ENCODE measurements at regions not wholly inside any gene's neighbourhood (a gene's known extent, or its start where the extent isn't known, plus 50 kb on each side); places are given as distances from the start of the nearest gene placed in this dataset.
A peak's percentile ranks its signal among the peaks of the same experiment; 100 is the strongest.

DNA sequence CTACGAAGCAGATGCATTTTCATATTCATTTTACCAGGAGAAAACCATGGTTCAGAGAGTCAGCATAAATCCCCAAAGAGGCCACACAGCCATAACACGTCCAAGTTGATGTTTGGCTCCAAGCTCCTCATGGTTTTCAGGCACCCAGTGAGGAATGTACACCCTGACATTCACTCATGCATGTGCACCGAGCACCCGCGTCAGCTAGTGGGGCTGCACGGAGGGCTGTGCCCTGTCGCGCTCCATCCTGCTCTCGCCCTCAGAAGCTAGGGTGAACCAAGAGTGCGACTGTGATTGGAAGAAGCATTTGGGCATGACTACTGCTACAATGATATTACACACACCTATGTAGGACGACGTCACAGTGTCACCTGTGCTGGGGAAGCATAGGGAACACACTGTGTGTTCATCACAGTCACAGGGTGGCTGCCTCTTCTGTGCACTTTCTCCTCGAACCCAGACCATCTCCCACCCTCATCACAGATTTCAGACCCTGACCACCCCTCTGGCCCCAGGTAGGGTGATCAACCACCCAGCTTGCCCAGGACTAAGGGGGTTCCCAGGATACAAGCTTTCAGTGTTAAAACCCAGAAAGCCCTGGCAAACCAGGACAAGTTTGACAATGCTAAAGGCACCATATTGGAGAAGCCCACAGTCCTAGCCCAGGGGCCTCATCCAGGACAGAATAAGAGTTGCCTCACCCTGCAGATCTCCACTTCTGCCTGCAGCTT, 148.6 kb upstream of the ZNF507 start:
- no peak for DNase-seq

DNA sequence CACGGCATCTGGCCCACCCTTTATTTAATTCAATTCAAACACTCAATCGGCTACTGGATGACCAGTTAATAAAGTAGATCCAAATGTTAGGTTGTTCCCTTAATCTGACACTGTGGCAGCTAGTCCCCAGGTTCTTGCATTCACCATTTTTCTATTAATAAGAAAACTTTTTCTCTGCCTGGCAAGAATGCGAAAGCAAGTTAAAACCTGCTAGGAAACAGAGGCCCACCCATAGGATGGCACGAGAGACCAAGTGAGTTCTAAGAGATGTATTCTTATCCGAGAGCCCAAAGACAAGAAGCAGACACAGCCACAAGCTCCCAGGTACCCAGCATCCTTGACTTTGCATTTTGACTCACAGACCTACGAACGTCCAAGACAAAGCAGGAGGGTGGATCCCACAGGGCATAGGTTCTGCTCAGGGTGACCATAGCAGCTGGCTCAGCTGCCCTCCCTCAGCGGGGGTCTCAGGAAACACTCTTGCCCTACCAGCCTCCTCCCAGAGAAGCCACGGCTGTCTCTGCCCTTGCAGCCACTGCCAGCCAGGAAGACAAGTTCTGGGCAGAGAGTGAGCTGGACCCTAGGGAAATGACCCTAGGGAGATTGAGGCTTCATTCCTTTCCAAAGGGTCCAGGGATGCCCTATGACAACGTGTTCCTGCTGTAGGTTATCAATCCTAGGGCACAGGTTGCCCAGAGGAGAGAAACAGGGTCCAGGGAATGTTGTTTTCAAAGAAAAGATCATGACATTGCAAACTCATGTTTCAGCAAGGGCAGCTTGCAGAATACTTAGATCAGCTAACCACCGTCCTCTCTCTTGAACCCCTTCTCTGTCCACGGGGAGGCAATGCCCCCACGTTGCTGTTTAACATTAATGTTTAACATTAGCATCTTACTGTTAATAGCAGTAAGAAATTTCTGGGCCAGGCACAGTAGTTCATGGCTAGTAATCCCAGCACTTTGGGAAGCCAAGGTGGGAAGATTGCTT, 147.2 kb upstream of the ZNF507 start:
- no peak for DNase-seq

DNA sequence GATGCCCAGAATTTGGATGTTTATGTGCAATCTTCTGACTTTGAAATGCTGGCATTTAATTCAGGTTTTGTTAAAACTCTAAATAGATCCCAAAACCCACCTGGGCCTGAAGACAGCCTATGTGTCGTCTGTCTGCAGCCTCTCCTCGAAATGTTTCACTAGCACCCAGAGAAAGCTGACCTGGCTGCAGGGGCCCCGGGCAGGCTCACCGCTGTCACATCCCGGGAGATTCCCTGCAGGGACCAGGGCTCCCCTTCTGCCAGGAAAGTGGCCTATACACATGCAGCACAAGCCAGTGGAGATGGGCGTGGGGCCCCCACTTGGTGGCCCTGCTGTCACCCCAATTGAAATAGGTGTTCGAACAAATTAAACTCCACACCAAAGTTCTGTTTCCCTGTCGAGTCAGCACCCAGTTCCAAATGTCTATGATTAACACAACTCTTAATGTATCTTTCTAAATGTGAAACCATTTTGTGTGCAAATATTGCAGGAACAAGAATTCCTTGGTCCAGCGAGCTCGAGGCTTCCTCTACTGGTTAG, 145.8 kb upstream of the ZNF507 start:
- DNase-seq: no peak

DNA sequence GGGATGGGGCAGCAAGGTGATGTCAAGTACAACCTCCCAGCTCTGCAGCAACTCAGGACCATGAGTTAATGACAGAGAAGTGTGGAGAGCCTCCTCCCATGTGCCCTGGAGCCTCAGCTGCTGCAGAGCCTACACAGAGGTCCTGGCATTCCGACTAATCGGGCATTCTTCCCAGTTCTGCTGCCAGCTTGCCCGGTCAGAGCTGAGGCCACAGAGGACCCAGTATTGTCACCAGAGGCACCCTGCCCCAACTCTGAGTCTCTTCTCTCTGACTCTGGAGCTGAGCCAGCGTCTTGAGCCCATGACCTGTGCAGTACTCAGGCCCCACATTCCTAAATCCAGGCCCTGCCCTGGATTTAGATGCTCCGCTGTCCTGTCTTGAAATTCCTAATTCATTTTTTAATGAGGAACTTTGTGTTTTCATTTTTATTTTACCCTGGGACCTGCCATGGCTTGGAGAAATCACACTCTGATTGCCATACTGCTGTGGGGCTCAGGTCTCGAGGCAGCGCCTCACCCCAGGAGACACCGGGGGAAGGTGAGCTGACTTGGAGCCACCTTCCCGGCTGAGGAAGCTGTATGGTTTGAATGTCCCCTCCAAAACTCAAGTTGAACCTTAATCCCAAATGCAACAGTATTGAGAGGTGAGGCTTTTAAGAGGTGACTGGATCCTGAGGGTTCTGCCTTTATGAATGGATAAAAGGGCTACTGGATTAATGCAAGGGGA, 144.9 kb upstream of the ZNF507 start:
- no peak for DNase-seq

DNA sequence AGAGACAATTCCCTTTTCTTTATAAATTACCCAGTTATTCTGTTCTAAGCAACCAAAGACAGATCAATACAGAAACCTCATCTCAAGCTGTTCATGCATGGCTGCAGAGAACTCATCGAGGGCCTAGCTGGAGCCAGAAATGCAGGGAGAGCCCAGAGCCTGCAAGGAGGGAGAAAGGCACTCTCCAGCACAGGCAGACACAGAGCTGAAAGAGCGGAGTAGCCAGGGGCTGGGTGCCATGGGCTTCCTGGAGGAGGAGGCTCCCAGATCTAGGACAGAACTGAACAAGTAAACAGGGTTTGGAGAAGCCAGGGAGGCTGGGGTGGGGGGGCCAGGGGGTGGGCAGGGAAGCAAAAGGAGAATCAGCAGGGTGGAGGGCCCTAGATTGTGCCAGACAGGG, 144.2 kb upstream of the ZNF507 start:
- DNase-seq: no peak

DNA sequence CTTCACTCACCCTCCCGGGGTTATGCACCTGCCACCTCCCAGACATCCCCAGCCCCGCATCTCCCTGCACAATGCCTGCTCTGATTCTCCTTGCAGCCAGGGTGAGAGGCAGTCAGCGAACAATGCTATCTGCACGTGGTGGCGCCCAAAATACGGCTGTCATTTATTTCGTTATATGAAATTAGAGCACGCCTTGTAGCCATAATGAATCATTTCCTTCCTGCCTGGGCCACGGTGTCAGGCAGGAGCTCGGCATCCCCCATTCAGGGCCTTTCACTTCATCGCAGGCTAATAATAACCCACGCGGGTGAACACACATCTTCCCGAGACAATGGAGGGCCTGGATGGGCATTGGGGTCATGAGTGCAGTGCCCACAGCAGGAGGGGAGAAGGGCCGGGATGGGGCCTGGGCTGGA, 143.8 kb upstream of the ZNF507 start:
- no peak for DNase-seq

DNA sequence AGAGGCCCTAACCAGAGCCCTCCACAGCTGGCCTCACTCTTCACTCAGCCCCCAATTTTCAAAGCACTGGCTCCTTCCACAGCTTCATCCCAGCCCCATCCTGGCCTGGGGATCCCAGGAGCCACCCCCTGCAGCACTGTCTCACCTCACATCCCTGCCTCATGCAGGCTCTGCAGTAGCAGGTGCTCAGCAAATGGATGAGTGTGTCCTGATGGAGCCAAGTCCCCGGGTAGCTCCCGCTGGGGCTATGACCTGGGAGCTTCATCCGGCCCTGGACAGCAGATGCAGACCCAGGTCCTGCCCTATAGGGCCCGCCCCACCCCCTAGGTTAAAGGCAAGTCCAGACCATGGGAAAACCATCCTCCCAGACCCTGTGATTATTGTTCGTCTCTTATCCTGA, 143.2 kb upstream of the ZNF507 start:
- DNase-seq: no peak

DNA sequence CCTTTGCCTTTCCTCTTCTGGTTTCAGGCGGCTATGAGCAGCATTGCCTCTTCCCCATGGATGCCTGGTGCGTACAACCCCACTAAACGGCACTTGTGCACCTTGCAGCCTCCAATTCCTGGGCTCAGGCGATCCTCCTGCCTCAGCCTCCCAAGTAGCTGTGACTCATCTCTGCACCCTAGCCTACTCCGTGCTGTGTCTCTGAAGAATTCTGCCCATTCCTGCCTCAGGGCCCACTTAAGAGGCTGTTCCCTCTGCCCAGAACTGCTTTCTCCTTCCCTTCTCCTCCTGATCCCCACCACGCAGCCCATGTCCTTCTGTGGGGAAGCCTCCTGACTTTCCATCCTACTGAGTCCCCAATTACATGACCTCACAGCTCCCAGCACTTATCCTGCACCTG, 142.2 kb upstream of the ZNF507 start:
- DNase-seq: no peak

DNA sequence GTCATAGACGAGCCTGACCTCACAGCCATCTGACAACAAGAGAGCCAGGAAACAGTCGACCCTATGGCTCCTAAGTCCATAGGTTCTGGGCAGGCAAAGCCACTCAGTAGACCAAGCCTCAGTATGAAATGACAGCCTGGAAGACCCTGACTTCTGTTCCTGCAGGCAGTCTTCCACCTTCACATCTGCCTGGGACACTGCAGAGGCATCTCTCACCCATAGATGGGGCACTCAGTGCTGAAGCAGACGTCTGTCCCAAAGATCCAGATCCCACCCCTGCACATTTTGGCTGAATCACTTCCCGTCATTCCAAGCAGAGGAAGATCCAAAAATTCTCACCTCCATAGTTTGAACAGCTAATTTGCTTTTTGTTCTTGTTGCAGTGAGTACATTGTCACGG, 139.3 kb upstream of the ZNF507 start:
- no peak for DNase-seq

DNA sequence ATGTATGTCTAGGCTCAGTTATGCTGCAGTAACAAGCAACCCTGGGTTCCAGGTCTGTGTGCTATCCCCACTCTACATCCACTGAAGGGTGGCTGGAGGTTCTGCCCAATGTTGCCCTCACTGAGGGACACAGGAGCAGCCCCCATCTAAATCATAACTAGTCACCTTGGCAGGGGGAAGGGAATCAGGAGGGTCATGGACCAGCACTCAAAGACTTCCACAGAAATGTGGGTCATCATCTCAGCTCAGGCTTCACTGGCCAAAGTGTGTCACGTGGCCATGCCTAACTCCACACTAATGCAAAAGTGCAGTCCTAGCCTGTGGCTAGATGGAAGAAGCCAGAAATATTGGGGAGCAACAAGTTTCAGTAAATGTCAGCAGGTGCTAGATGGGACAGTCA, 137.3 kb upstream of the ZNF507 start:
- DNase-seq: no peak

DNA sequence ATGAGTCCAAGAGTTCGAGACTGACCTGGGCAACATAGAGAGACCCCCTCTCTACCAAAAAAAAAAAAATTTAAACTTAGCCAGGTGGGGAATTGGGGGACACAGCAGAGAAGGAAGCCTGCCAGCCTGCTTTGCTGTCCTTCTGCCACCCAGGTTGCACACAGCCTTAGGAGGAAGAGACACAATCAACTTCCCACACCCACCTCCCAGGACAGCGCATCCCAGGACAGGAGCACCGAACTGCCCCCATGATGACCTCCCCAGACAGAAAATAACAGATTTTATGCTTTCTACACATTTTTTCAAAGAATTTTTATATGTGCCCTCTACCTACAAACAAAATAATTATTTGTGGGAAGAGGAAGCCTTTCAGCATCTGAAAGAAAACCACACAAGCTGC, 126.0 kb upstream of the ZNF507 start:
- DNase-seq: no peak

DNA sequence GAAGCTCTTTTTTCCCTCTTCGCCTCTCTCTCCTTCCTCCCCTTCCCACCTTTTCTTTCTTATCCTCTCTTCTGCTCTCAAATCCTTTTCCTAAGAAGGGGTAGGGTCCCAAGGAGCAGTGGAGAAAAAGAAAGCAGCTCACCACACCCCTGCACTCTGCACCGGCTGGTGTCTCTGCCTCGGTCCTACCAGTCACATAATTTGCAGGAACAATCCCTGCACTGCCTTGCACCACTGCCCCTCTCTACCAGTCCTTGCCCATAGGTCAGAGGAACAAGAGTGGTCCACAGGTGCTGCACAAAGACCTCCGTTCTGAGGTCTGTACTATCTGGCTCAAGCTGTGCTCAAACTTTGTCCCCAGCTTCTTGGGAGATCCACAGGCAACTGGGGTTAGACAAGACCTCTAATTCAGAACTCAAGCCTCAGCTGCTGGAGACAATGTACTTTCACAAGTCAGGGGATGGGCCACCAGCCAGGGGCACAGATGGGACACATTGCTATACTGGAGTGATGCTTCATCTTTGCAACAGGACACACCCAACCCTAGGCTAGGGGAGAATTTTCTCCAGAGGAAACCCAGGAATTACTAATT, 125.4 kb upstream of the ZNF507 start:
- no peak for DNase-seq

DNA sequence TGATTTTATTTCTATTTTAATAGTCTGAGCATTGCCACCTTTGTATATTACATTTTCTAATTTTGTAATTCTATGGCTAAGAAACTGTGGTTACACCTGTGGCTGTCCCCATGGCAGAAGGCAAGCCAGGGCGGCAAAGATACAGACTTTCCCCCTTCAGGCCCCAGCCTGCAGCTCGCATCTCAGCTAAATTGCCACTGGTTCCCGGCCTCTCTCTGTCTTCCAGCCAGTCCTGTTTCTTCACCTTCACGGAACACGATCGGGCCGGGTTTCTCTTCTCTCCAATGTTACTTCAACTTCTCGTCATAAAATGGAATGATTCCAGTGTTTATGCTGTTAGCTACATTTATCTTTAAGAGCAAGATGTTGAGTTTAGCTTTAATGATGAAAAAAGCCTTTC, 124.5 kb upstream of the ZNF507 start:
- DNase-seq: no peak

DNA sequence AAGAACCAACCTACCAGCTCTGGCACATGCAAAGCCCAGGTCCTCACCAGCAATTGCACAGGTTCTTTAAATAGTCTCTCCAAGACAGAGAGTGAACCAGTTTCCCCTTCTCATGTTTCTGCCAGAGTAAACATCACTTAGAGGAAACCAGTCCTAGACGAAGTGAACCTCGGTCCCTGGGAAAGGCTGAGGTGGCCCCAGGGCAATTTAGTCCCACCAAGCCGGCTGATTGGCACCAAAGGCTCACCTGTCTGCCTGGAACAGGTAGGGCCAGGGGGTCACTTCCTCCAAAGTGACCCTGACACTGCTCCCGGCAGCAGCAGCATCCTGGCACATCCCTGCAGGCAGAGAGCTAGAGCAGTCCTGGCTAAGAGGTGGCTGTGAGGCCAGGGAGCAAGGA, 122.9 kb upstream of the ZNF507 start:
- no peak for DNase-seq

DNA sequence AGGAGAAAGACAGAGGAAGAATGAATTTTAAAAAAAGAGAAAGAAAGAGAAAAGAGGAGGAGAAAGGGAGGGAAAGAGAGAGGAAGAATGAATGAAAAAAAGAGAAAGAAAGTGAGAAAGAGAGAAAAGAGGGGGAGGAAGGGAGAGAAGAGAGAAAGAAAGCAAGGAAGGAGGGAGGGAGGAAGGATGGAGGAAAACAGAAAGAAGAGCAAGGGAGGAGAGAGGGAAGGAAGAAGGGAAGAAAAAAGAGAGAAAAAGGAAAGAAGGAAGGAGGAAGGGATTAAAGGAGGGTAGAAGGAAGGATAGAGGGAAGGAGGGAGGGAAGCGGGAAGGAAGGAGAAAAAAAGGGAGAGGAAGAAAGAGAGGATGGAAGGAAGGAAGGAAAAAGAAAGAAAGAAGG, 122.3 kb upstream of the ZNF507 start:
- no peak for DNase-seq

DNA sequence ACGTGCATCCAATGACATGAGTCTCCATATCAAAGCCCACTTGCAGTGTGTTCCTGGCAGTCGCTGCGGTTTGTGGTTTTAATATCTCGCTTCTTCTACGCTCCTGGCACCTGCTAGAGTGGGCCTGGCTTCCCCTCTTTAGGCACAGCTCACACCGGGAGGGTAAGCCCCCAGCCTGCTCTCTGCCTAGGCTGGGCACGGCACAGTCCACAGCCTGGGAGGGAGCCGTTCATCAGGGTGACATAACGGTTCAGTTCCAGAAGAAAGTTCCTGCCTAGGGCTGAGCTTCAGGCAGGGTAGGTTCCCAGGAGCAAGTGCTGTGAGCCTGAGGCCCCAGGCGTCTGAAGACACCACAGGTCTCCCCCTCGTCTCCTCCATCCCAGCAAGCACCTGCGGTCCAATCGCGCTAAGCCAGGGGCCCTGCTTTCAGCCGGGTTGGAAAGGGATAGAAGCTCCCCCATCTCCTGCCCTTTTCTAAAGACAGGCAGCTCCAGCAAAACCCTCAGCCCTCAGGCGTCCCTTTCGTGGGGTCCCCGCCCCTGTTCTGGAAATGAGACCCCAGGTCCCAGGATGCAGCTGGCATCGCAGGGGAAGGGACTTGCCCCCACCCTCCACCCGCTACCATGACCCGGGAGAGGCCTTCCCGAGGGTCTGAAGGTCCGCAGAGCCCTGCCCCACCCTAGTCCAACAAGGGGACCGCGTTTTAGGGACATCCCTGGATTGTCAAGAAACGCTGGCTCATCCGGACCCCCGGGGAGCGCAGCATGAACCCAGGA, 121.6 kb upstream of the ZNF507 start:
- no peak for DNase-seq

DNA sequence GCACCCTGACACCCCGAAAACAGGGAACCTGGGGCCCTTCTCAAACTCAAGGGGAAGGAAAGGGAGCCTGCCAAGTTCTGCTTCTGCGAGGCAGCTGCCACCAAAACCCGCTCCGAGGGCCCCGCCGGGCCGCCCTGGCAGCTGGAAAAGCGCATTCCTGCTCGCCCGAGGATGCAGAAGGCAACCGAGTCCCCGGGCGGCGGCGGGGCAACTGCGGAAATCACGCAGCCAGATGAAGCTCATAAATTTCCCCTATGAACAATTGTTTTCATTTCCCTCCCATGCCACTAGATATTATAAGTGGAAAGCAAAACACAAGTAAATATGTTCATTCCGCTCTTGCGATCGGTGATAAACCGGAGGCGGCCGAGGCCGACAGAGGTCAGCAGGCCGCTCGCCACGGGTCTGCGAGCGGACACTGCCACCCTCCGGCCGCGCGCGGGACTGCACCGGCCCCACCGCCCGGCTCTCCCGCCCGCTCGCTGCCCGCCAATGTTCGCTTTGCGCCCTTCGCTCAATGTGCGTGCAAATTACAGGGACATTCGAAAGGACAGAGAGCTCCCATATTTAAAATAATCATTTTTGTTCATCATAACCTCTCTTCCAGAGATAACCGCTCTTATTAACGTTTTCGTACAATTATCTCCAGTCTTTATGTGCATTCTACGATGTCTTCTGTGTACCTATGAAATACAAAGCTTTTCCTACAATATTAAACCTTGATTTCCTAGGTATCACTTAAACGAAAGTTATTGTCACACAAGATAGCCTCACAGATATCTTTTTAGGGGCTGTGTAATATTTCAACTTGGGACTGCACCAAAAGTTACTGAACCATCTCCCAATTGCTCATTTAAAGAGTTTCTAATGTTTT, 120.8 kb upstream of the ZNF507 start:
- peak; percentile 23 for DNase-seq

DNA sequence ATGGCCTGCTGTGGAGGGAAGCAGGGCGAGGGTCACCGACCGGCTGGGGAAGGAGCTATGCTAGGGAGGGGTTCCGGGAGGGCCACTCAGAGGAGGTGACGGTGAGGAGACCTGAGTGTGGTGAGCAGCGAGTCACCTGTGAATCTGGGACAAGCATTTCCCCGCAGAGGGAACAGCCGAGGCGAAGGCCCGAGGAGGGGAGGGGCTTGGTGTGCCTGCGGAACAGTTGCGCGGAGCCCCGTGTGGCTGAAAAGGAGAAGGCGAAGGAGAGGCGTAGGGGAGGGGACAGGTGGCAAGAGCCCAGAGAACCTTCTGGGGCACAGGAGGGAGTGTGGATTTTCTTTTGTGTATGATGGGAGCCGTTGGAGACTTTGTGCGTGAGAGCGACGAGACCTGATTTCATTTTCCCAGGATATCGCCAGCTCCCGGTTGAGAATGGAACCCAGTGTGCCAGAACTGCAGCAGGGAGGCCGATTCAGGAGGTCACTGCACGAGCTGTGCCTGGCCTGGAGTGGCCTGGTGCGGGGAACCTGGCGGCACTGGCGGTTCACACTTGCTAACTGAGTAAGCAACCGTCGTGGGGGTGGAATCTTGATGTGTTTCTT, 117.7 kb upstream of the ZNF507 start:
- DNase-seq: no peak

DNA sequence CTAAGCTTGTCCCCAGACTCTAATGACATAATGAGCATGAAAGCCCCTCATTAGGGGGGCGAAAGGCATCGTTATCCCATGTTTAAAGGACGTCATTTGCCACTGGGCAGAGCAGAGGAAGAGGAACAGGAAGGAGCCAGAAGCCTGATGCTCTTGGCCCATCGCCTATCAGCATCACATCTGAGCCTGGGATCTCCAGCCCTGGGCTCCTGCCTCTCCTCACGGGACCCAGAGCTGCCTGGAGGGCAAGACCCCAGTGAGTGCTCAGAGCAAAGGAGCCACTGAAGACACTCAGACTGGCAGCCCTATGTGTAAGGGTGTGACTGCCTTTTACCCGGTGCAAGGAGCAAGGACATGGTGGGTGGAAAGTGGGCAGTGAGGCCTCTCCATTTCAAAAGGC, 115.0 kb upstream of the ZNF507 start:
- no peak for DNase-seq

DNA sequence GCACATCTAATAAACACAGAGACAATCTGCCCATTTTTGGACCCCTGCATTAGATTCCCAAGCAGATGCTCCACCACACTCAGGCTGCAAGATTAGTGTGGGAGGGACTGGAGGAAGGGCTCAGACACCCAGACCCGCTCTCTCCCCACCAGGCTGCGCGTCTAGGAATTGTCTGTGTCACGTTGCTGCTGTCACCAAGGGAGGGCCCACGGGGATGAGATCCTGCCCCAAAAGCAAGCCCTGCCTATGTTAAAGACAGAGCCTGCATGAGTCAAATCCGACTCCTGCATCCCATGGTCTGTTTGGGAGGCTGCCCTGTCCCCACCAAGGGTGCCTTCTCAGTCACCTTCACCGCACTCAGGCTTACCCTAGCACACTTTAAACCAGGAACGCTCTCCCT, 114.4 kb upstream of the ZNF507 start:
- no peak for DNase-seq

DNA sequence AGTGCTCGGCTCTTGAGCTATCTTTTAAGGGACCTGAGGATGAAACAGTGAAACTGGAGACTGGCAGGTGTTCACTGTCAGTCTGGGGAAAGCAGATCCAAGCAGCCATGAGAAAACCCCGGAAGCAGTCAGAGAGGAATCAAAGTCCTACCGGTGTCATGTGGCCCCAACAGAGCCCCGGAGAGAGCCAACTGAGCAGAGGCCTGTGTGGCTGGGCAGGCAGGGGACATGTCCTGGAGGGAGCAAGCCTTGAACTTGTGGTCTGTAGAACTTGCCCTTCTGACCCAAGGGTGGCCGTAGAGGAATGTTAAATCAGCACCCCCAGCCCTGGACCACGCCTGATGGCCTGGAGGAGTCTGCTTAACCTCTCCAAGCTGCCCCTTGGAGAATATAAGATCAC, 113.7 kb upstream of the ZNF507 start:
- DNase-seq: no peak

All from activated effector memory CD4-positive, alpha-beta T cell treated with Interleukin-2 at 50 U/mL for 16 hours (primary cell).